Mesothelial cell of epicardium (in vitro differentiated cells): ENCODE measurements at regions not wholly inside any gene's neighbourhood (a gene's known extent, or its start where the extent isn't known, plus 50 kb on each side); places are given as distances from the start of the nearest gene placed in this dataset.
A peak's percentile ranks its signal among the peaks of the same experiment; 100 is the strongest.
"Not testable (repeated sequence)": the region's sequence is repeated elsewhere in the genome, so short reads cannot be mapped to it uniquely, and the experiment has no call there.

ENCODE experiments used
- DNase-seq, 2 experiments: peaks; one replicate each; pipeline ENCODE4 v3.0.0; 2021; ENCODE audit warnings: low spot score in 2 of 2; ENCODE audit not compliant: unreplicated experiment in 2 of 2
- H3K27ac Mint-ChIP-seq: 2 replicates; pipeline ENCODE4 v1.8.0; 2021; ENCODE audit warnings: mixed read lengths
- H3K27me3 Mint-ChIP-seq: 2 replicates; pipeline ENCODE4 v1.8.0; 2021; ENCODE audit warnings: low read depth, mixed read lengths
- H3K36me3 Mint-ChIP-seq: 2 replicates; pipeline ENCODE4 v1.8.0; 2021; ENCODE audit warnings: mixed read lengths
- H3K4me1 Mint-ChIP-seq: 2 replicates; pipeline ENCODE4 v1.8.0; 2021; ENCODE audit warnings: mixed read lengths
- H3K4me3 Mint-ChIP-seq: 2 replicates; pipeline ENCODE4 v1.8.0; 2021; ENCODE audit warnings: mild to moderate bottlenecking, moderate library complexity, mixed read lengths
- H3K9me3 Mint-ChIP-seq: 2 replicates; pipeline ENCODE4 v1.8.0; 2021; ENCODE audit warnings: mixed read lengths
- CTCF ChIP-seq: fragments of 200-600 bp; sonication (generic); IDR thresholded peaks from one replicate; pipeline ENCODE4 v1.5.0; 2021; ENCODE audit warnings: antibody characterized with exemption; ENCODE audit not compliant: unreplicated experiment

- peaks cover 45% of the 10 kb centered on the region for H3K9me3 Mint-ChIP-seq
- peak overlapping the region; percentile 68 for H3K27ac Mint-ChIP-seq
- TF ChIP-seq CTCF = no peak
- peaks cover 19% of the 10 kb centered on the region for H3K36me3 Mint-ChIP-seq
- DNase-seq = no peak
- H3K4me3 Mint-ChIP-seq = no peak overlapping the region
- no peaks in the 10 kb centered on the region for H3K27me3 Mint-ChIP-seq
- H3K4me1 Mint-ChIP-seq = peaks cover 22% of the 10 kb centered on the region
Measured at GRCh38 chr6:9224539-9224938, 789.2 kb upstream of the SLC35B3 start.

GRCh38 chr6:9213717-9214116 lies 778.4 kb upstream of the SLC35B3 start:
- H3K27ac Mint-ChIP-seq, H3K36me3 Mint-ChIP-seq, H3K4me1 Mint-ChIP-seq, DNase-seq, H3K27me3 Mint-ChIP-seq, H3K4me3 Mint-ChIP-seq: not testable (repeated sequence)
- peaks cover 33% of the 10 kb centered on the region for H3K9me3 Mint-ChIP-seq

GRCh38 chr6:9208966-9209365 lies 773.6 kb upstream of the SLC35B3 start:
- TF ChIP-seq CTCF = no peak
- Mint-ChIP-seq H3K4me3 (no peak overlapping the region), H3K4me1 (no peaks in the 10 kb centered on the region)

GRCh38 chr6:9205645-9206044 lies 770.3 kb upstream of the SLC35B3 start:
- Mint-ChIP-seq H3K36me3 (peaks cover 3% of the 10 kb centered on the region), H3K9me3 (peaks cover 22% of the 10 kb centered on the region), H3K27ac (no peak overlapping the region), H3K4me3 (no peak overlapping the region), H3K4me1 (no peaks in the 10 kb centered on the region), H3K27me3 (no peaks in the 10 kb centered on the region)
- DNase-seq = no peak
- no peak for TF ChIP-seq CTCF

More at GRCh38 chr6:9208966-9209365, 773.6 kb upstream of the SLC35B3 start:
- Mint-ChIP-seq H3K9me3 (peaks cover 18% of the 10 kb centered on the region), H3K27ac (no peak overlapping the region), H3K36me3 (peaks cover 3% of the 10 kb centered on the region), H3K27me3 (no peaks in the 10 kb centered on the region)
- no peak for DNase-seq

- H3K9me3 Mint-ChIP-seq = peaks cover 22% of the 10 kb centered on the region
- H3K4me3 Mint-ChIP-seq = no peak overlapping the region
- TF ChIP-seq CTCF = no peak
- peaks cover 3% of the 10 kb centered on the region for H3K36me3 Mint-ChIP-seq
- H3K27ac Mint-ChIP-seq = no peak overlapping the region
- no peaks in the 10 kb centered on the region for H3K4me1 Mint-ChIP-seq
- H3K27me3 Mint-ChIP-seq = no peaks in the 10 kb centered on the region
- no peak for DNase-seq
Measured at GRCh38 chr6:9204171-9204570, 768.8 kb upstream of the SLC35B3 start.

GRCh38 chr6:9200712-9201111 lies 765.4 kb upstream of the SLC35B3 start:
- Mint-ChIP-seq H3K9me3 (peaks cover 19% of the 10 kb centered on the region), H3K27ac (no peak overlapping the region), H3K4me3 (no peak overlapping the region), H3K36me3 (peaks cover 3% of the 10 kb centered on the region), H3K27me3 (no peaks in the 10 kb centered on the region), H3K4me1 (no peaks in the 10 kb centered on the region)
- no peak for DNase-seq
- TF ChIP-seq CTCF = no peak
